HEK293T (cell line): ENCODE measurements at regions not wholly inside any gene's neighbourhood (a gene's known extent, or its start where the extent isn't known, plus 50 kb on each side); places are given as distances from the start of the nearest gene placed in this dataset.

ENCODE experiments used
- CTCF ChIA-PET: fragments of 350-600 bp; formaldehyde crosslinking; extraction: SDS; loops from one replicate; lab custom pipeline; 2021; ENCODE audit warnings: antibody characterized with exemption, inconsistent platforms; lab: Yijun Ruan, JAX
- POLR2A ChIA-PET: fragments of 350-600 bp; formaldehyde crosslinking; extraction: SDS; loops from one replicate; lab custom pipeline; 2020; ENCODE audit warnings: antibody characterized with exemption, inconsistent platforms; lab: Yijun Ruan, JAX
- DNase-seq: peaks from one replicate; pipeline ENCODE4 v3.0.0; 2012; ENCODE audit warnings: mixed read lengths; ENCODE audit errors: extremely low spot score
- ARNT ChIP-seq: fragments of 450-650 bp; IDR thresholded peaks from 2 replicates; pipeline ENCODE4 v1.6.1; 2017; ENCODE audit warnings: mild to moderate bottlenecking
- BHLHE40 ChIP-seq: fragments of 450-650 bp; IDR thresholded peaks from 2 replicates; pipeline ENCODE4 v1.6.1; 2016; ENCODE audit warnings: mild to moderate bottlenecking, moderate library complexity, borderline replicate concordance
- CTBP1 ChIP-seq: fragments of 450-650 bp; IDR thresholded peaks from 2 replicates; pipeline ENCODE4 v1.6.1; 2016; ENCODE audit warnings: borderline replicate concordance
- ELF4 ChIP-seq: fragments of 450-650 bp; IDR thresholded peaks from 2 replicates; pipeline ENCODE4 v1.6.1; 2017; ENCODE audit warnings: antibody characterized with exemption
- FOXA1 ChIP-seq: fragments of 450-650 bp; IDR thresholded peaks from 2 replicates; pipeline ENCODE4 v1.6.1; 2016; ENCODE audit warnings: mild to moderate bottlenecking
- FOXK2 ChIP-seq: fragments of 450-650 bp; IDR thresholded peaks from 2 replicates; pipeline ENCODE4 v1.6.1; 2016; ENCODE audit warnings: mild to moderate bottlenecking
- FOXM1 ChIP-seq: fragments of 450-650 bp; IDR thresholded peaks from 2 replicates; pipeline ENCODE4 v1.6.1; 2017; ENCODE audit warnings: mild to moderate bottlenecking, borderline replicate concordance
- HDGF ChIP-seq: fragments of 450-650 bp; IDR thresholded peaks from 2 replicates; pipeline ENCODE4 v1.6.1; 2017; ENCODE audit warnings: antibody characterized with exemption, borderline replicate concordance
- L3MBTL2 ChIP-seq: fragments of 450-650 bp; conservative IDR thresholded peaks from 2 replicates; pipeline ENCODE4 v1.6.1; 2016; ENCODE audit warnings: mild to moderate bottlenecking
- LEF1 ChIP-seq: fragments of 450-650 bp; IDR thresholded peaks from 2 replicates; pipeline ENCODE4 v1.6.1; 2017; ENCODE audit warnings: mild to moderate bottlenecking, borderline replicate concordance
- NFRKB ChIP-seq: fragments of 450-650 bp; IDR thresholded peaks from 2 replicates; pipeline ENCODE4 v1.6.1; 2016; ENCODE audit warnings: mild to moderate bottlenecking, moderate library complexity
- PKNOX1 ChIP-seq: fragments of 450-650 bp; IDR thresholded peaks from 2 replicates; pipeline ENCODE4 v1.6.1; 2016
- SP1 ChIP-seq: fragments of 450-650 bp; IDR thresholded peaks from 2 replicates; pipeline ENCODE4 v1.6.1; 2017
- SUZ12 ChIP-seq: fragments of 450-650 bp; IDR thresholded peaks from 2 replicates; pipeline ENCODE4 v1.6.1; 2016; ENCODE audit warnings: mild to moderate bottlenecking
- TARDBP ChIP-seq: fragments of 450-650 bp; IDR thresholded peaks from 2 replicates; pipeline ENCODE4 v1.6.1; 2016
- ZNF384 ChIP-seq: fragments of 450-650 bp; IDR thresholded peaks from 2 replicates; pipeline ENCODE4 v1.6.1; 2016

DNA sequence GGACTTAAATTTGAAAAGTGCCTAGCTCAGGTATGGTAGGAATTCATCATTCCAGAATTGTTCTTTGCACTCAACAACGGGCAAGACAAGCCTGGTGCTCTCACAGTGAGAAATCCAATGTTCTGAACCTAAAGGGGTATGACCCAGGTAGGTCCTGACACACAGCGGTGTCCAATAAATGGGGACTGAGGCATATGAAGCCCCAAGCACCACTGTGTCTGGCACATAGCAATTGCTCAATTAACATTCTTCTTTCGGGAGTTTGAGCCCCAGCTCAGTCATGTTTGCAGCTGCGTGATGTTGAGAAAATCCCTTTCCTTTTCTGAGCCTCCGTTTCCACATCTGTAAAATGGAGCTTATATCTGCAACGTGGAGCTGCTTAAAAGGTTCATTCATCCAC, 535.8 kb downstream of the MIAT start:
- ChIA-PET POLR2A (interaction anchor here (1.2 kb wide), 1 partner anchor 9 kb away, joined by 3 read pairs; no protein-coding TSS in a partner anchor), CTCF (interaction anchor here (1.0 kb wide), 1 partner anchor 23 kb away, joined by 3 read pairs; no protein-coding TSS in a partner anchor)
- DNase-seq: no peak
- TF ChIP-seq LEF1 (no peak), ZNF384 (no peak), NFRKB (no peak), CTBP1 (no peak), SP1 (no peak), FOXK2 (no peak)

DNA sequence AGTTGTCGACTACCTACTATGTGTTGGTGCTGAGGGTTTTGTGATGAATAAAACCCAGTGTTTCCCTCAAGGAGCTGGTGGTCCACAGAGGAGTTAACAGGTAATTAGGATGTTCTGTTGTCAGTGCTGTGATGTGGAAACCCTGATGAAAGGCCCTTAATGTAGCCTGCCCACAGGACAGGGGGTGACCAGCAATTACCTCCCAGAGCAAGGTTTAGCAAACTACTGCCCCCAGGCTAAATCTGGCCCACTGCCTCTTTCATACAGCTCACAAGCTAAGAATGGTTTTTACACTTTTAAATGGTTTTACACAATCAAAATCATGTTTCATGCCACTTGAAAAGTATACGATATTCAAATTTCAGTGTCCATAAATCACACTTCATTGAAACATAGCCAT, 536.2 kb downstream of the MIAT start:
- no peak for DNase-seq
- ChIA-PET POLR2A (no interaction called here), CTCF (interaction anchor here (1.0 kb wide), 1 partner anchor 24 kb away, joined by 3 read pairs; no protein-coding TSS in a partner anchor)
- TF ChIP-seq TARDBP (no peak), NFRKB (no peak), LEF1 (no peak), SP1 (no peak), SUZ12 (no peak), L3MBTL2 (no peak)

GRCh38 chr22:27194096-27194748, 536.8 kb downstream of the MIAT start:
- ChIA-PET CTCF (interaction anchor here (1.0 kb wide), 1 partner anchor 24 kb away, joined by 3 read pairs; no protein-coding TSS in a partner anchor), POLR2A (no interaction called here)
- TF ChIP-seq FOXA1: no peak
- TF ChIP-seq PKNOX1: no peak
- TF ChIP-seq FOXM1: no peak
- no peak for TF ChIP-seq SP1
- no peak for TF ChIP-seq NFRKB
- no peak for TF ChIP-seq SUZ12
- no peak for TF ChIP-seq ZNF384
- TF ChIP-seq L3MBTL2: no peak
- TF ChIP-seq FOXK2: no peak
- no peak for TF ChIP-seq LEF1
- no peak for TF ChIP-seq HDGF
- no peak for DNase-seq

- ChIA-PET POLR2A (interaction anchor here (0.8 kb wide), 1 partner anchor 8 kb away, joined by 3 read pairs; no protein-coding TSS in a partner anchor), CTCF (no interaction called here)
- TF ChIP-seq TARDBP: no peak
- no peak for TF ChIP-seq L3MBTL2
- TF ChIP-seq SP1: no peak
- TF ChIP-seq LEF1: no peak
- no peak for TF ChIP-seq FOXK2
- TF ChIP-seq BHLHE40: no peak
- TF ChIP-seq ELF4: no peak
- TF ChIP-seq FOXA1: no peak
- no peak for TF ChIP-seq CTBP1
- no peak for TF ChIP-seq NFRKB
- no peak for TF ChIP-seq PKNOX1
- DNase-seq: no peak
These were observed 537.7 kb downstream of the MIAT start for GRCh38 chr22:27195094-27195493.

DNA sequence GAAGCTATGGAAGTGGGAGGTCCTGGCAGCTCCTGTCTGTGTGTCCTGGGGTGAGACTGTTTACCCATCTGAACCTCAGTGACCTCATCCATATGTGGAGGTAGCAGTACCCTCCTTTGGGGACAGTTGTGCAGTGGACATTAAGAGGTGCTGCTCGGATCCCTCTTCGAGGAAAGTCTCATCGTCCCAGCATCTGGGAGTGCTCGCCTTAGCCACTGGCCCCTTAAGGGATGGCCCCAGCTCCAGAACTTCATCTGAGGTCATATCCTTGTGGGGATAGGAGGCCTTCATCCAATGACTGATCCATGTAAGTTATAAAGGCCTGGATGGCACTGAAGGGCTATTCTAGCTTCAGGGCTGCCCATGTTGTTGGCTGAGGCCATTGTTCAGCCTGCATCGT, 538.1 kb downstream of the MIAT start:
- TF ChIP-seq ELF4 (no peak), CTBP1 (no peak), ARNT (no peak), HDGF (no peak), ZNF384 (no peak), SP1 (no peak), SUZ12 (no peak), NFRKB (no peak), L3MBTL2 (no peak), BHLHE40 (no peak), LEF1 (no peak), FOXM1 (no peak), FOXA1 (no peak), TARDBP (no peak), FOXK2 (no peak), PKNOX1 (no peak)
- ChIA-PET CTCF (no interaction called here), POLR2A (interaction anchor here (0.8 kb wide), 1 partner anchor 8 kb away, joined by 3 read pairs; no protein-coding TSS in a partner anchor)
- no peak for DNase-seq

DNA sequence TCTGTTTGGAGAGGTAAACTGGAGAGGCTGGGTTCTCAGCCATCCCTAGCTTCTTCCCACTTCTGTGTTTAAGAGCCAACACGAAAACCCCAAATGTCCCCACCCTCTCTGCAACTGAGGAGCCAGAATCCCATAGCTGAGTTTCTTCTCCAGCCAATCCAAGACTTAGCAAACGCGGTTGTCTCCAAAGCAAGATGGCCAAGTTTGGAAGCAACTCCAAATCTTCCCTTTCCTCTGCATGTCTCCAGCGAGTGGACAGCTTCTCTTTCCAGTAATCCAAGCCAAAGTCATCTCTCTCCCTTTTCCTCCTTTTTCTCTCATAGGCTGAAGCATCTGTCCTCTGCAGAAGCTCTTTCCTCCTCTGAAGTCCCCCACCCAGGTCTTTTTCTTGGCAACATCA, 539.2 kb downstream of the MIAT start:
- ChIA-PET CTCF (no interaction called here), POLR2A (interaction anchor here (0.6 kb wide), 1 partner anchor 11 kb away, joined by 3 read pairs; no protein-coding TSS in a partner anchor)
- no peak for DNase-seq
- no peak for TF ChIP-seq CTBP1
- no peak for TF ChIP-seq PKNOX1
- no peak for TF ChIP-seq LEF1
- TF ChIP-seq BHLHE40: no peak
- TF ChIP-seq FOXA1: no peak
- TF ChIP-seq SUZ12: no peak
- TF ChIP-seq ZNF384: no peak
- TF ChIP-seq FOXM1: no peak
- no peak for TF ChIP-seq FOXK2
- TF ChIP-seq L3MBTL2: no peak
- no peak for TF ChIP-seq NFRKB
- no peak for TF ChIP-seq ELF4
- no peak for TF ChIP-seq TARDBP
- TF ChIP-seq ARNT: no peak
